Stimulated activated CD4-positive, alpha-beta T cell treated with anti-CD3 and anti-CD28 coated beads, Interleukin-4, amount 100 ng/mL, for 48 hours (primary cell): ENCODE measurements at regions not wholly inside any gene's neighbourhood (a gene's known extent, or its start where the extent isn't known, plus 50 kb on each side); places are given as distances from the start of the nearest gene placed in this dataset.

Experiments
- DNase-seq, 2 donors: peaks; one replicate each; pipeline ENCODE4 v3.0.0-alpha.2; 2020; ENCODE audit warnings: low read depth in 2 of 2

DNA sequence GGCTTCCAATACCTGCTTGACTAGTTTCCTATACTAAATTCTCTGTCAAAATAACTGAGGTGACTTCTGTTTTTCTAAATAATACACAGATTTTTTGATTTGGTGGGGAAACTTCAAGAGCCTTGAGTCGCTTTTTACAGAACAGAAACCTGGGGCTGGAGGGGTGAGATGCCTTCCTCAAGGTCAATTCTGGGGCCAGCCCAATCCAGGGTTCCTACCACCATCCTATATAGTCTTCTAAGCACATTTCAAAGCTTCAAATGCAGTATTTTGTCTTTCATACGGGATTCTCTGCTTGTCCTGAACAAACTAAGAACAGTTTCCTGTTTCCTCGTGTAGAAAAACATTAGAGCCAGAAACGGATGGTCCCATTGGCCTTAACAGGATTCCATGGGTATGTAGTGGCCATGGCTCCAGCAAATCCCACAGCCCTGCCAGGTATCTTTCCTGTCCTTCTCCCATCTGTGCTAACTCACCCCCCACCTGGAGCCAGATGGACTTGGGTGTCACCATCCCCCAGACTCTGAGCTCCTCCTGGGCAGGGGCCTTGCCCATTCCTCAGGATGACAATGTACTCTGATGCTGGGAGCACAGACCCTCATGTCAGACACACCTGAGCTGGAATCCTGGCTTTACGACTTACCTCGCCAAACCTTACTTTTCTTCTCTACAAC, 146.9 kb downstream of the KLF13 start:
- DNase-seq = no peak

DNA sequence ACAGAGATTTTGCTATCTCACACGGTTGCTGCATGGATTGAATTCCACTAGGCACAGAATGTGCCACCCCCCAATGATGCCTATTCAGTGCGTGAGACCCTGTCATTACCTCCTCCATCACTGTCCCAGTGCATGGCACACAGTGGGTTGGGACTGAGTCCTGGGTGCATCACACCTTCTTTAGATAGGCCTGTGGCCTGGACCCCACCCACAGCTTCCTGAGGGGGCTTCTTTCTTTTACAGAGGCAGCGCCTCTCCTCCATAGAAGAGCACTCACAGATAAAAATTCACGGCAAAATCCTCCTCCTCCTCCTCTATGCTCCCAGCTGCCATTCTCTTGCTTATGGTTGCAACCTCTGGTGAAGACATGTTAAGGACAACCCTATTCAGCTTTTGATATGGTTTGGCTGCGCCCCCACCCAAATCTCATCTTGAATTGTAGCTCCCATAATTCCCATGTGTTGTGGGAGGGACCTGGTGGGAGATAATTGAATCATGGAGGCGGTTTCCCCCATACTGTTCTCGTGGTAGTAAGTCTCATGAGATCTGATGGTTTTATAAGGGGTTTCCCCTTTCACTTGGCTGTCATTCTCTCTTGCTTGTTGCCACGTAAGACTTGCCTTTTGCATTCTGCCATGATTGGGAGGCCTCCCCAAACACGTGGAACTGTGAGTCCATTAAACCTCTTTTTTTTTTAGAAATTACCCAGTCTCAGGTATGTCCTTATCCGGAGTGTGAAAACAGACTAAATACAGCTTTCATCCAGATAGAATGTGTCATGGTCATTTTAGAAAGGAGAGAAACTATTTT, 147.6 kb downstream of the KLF13 start:
- no peak for DNase-seq

DNA sequence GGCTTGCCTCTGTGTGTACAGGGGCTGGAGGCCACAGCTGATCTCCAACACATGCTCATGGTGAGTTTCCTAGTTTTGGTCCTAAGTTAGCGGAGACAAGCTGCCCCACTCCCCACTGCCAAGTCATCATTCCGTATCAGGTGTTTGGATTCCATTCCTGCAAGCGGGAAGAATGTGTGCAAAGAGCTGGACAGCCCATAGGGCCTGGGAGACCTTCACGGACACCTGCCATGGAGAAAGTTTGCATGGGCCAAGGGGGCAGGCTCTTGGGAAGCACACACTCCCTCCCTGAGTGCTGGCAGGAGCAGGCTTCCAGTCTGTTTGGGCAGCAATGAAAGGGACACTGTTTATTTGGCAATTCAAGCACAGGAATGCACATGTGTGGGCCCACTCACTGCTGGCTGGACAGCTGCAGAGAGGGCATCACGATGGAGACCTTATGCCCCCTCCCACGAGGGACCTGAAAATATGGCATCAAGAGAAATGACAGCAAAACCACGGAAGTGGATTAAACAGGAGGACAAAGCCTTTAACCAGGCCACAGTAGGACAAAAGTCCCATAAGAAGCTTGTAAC, 149.7 kb downstream of the KLF13 start:
- no peak for DNase-seq

DNA sequence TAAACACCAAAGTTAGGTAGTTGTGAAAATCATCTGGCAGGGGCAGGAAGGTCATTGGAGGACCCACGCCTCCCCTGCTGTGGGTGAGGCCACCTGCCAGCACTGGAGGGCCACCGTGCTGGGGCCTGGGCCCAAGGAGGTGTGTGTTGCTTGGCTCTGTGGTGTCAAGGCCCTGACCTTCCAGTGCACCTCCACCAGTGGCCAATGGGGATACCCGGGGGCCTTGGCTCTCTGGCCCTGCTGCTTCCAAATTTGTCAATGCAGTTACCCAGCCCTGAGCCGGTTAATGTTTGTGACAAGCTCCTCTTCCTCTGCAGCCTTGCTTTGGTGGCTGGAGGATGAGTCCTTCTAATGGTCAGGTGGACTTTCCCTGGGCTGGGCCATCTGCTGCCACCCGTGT, 150.2 kb downstream of the KLF13 start:
- no peak for DNase-seq

DNA sequence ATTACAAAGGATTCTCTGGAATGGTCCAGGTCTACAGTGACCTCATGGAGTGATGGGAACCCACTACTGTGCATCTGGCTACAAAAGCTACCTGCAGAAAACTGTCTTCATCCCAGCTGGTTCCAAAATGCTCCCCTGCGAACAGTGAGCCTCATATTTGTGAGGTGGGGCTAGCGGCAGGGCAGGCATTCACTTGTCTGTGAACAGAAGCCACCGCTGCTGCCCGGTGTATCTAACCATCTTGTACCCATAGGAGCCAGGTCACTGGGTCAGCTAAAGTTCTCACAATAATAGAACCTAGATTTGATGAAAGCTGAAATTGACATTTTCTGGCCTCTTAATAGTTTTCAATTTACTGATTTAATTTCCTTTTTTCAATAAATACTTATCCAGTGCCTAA, 150.7 kb downstream of the KLF13 start:
- DNase-seq = no peak

DNA sequence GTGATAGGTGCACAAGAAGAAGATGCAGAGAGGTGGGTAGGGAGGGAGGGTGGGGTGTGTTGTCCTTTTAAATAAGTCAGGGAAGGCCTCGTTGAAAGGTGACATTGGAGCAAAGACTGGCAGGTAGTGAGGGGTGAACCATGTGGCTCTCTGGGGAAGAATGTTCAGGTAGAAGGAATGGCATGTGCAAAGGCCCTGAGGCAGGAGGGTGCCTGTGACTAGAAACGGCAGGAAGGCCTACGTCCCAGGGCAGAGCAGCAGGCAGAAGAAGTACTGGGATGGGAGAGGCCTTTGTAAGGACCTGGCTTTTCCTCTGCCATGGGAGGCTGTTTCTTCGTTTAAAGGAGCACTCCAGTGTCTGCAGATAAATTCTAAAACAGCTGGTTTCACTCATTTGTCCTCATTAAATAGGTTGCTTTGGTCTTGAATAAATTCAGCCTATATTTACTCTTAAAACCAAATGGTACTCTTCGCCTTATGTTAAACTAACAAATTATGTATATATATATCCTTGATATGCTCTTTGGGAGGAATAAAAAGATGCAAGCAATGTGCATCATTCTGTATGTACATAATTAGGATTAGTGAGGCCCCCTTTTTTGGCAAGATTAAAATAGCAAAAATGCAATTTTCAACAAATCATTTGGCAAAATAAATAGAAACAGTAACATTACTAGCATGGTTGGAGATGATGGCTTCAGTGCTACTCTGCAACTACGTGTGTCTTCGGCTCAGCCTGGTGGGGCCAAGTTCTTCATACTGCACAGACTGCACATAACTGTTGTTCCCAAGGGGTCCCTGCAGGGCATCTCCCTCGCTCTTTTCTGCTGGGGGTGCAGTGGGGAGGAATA, 151.4 kb downstream of the KLF13 start:
- no peak for DNase-seq

DNA sequence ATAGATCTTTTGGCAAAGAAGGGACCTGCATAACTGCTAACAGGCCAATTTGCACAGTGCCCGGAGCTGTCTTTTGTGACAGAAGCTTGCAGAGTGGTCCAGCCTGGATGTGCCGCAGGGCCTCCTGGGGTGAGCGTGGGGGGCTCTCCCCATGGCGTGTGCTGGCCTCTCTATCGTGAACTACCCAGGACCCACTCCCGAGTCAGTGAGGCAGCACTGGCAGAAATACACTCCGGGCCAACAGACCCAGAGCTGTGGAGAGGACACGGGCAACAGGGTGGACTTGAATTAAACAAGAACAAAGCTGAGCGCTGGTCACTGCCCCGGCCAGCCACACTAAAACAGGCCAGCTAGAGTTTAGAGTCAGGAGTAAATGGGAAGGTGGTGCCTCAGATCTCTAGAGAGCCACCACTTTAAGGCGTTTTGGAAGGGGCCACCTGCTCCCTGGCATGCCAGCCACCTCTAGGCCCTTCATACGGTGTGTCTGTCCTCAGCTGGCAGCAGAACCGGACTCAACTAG, 152.1 kb downstream of the KLF13 start:
- DNase-seq = no peak

GRCh38 chr15:31480356-31481025, 153.9 kb downstream of the KLF13 start:
- no peak for DNase-seq

GRCh38 chr15:31481142-31481541, 154.5 kb downstream of the KLF13 start:
- no peak for DNase-seq

DNA sequence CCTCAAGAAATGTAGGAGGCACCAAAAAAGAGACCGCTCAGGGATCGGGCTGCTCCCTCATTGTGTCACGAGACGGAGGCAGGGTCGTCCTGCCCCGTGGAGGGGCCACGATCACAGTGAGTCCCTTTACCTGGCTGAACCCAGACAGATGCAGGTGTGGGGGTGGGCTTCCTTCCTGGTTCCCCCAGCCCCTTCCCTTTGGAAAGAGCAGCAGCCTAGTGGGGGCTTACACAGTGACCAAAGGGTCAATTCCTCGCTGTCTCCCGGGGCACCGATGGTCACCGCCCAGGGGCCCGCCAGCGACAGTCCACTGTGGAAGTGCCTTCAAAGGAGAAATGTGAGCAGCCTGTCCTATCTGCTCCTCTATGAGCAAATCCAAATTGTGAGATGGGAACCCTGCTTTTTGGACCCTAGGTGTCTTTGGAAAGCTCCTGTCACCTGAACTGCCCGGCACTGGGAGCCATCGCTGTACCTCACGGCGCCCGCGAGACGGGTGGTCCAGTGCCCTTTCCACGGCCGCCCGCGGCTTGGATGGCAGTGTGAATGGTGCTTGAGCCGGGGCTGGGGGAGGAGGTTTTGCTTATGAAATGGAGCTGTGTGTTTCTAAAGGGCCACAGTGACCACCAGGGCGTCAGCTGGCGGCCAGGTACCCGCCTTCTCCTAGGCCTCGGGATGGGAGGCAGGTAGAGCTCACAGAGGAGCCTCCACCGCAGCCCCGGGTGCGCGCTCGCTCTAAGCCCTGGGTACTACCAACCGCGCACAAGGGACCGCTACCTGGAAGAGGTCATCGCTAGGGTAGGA, 155.7 kb downstream of the KLF13 start:
- DNase-seq = no peak

DNA sequence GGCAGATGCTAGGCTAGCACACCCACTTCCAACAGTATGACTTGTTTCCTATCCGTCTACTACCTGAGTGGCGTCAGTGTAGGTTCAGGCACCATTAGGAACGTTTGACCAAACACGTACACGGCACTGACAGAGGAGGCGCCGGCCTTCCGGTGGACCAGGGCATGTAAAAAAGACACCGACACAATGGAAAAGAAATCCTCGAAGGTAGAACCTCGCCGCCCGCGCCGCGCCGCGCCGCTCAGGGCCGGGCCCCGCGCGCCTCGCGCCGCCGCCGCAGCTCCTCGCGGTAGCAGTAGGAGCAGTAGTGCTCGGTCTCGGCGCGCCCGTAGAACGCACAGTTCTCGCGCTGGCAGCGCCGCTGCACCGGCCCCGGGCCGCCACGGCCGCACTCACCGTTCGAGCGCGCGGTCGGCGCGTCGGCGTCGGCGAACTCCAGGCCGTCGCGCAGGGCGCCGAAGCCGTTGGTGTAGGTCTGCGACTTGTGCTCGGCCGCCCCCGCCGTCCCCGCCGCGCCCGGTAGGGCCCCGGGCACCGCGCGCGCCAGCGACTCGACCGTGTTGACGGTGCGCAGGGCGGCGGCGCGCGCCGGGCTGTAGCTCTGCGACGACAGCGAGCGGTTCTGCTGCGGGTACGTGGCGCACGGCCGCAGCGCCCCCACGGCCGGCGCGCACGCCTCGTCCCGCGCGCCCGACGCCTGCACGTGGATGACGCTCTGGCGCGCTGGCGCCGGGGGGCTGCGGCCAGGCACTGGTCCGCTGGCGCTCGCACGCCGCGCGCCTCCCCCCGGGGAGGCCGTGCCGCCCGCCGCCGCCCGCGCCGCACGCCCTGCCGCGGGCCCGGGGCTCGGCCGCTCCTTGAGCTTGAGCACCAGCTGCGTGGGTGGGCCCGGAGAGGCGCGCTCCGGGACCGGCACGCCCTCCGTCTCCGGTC, 156.7 kb downstream of the KLF13 start:
- peak; percentile 33 to 55 for DNase-seq

DNA sequence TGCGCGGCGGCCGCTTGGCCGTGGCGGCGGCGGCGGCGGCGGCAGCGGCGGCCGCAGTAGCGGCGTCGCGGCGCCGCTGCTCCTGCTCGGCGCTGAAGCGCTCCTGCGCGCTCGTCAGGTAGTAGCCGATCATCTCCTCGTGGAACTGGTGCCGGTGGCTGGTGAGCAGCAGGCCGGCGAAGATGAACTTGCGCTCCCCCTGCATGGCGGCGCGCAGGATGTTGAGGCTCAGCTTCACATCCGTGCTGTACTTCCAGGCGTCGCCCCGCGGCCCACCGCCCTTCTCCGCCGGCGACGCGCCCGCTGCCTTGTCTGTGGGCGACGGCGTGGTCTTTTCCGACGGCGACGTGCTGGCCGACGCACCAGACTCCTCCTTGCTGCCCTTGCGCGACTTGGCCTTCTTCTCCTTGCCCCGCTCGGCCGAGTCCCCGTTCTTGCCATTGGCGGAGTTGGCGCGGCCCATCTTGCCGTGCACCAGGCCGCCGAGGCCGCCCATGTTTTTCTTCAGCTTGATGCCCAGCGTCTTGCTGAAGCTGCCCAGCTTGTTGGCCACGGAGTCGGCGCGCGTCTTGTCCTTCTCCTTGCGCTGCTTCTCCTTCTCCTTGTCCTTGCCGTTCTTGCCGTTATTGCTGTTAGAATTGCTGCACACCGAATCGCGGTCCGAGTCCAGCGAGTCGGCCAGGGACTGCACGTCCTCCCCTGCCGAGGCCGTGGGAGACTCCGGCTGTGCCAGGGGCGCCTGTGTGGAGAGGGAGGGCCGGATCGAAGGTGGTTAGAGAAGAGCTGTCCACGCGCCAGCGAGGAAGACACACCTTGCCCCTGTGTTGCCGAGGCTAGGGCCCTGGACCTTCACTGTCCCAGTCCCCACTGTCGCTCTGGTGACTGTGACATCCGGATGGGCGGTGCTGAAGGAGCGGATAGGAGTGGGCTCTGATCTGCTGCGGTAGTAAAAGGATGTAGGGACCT, 157.6 kb downstream of the KLF13 start:
- DNase-seq = peak in 1 of 2 donors; percentile 25

DNA sequence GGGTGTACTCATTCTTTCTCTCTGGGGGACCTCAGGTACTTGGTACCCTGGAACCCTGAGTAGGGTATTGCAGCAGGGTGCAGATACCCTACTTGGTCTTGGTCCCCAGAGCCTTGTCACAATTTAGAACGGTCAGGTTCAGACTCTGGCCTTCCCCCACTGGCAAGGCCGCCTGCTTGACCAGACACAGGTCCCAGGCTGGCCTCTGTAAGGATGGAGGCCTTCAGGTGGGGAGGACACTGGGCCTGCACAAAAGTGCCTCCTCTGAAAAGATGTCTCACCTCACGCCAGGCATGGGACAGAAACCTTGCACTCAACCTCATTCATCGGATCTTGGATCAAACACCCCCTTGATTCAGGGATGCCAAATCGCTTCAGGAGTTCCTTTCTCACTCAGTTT, 158.4 kb downstream of the KLF13 start:
- DNase-seq = no peak

DNA sequence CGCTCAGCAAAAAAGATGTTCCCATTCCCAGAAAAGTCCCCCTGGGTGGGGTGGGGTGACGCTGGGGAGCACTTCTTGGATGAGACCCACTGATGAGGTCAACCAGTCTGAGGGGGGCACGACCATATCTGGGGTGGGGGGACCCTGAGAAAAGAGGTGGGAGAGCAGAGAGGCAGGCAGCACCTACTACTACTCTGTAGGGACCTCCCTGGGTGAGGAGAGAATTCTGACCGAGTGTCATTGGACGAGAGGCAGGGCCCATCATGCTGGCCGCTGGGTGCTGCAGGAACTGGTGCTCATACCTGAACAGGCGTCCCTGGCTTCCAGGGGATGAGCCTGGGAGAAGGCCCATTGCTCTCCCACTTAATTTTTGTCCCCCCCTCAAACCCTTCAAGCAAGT, 158.8 kb downstream of the KLF13 start:
- DNase-seq = no peak

GRCh38 chr15:31485911-31486461, 159.4 kb downstream of the KLF13 start:
- no peak for DNase-seq

- DNase-seq = no peak
Observed at GRCh38 chr15:31486506-31486905, 159.9 kb downstream of the KLF13 start.

GRCh38 chr15:31486906-31487695, 160.5 kb downstream of the KLF13 start:
- no peak for DNase-seq
